GM12875 (cell line): ENCODE measurements at regions not wholly inside any gene's neighbourhood (a gene's known extent, or its start where the extent isn't known, plus 50 kb on each side); places are given as distances from the start of the nearest gene placed in this dataset.

Experiments used
- H3K4me3 ChIP-seq: one replicate; pipeline ENCODE4 v1.5.1; 2011; ENCODE audit warnings: low read depth, low read length, control low read depth
- TF ChIP-seq, protein P1 (sequence below): IDR thresholded peaks from 2 replicates; pipeline ENCODE4 v1.5.1; 2011; ENCODE audit warnings: low read depth, mild to moderate bottlenecking, control low read depth, inconsistent platforms, low read length, moderate library complexity, borderline replicate concordance; ENCODE audit not compliant: insufficient read depth

DNA sequence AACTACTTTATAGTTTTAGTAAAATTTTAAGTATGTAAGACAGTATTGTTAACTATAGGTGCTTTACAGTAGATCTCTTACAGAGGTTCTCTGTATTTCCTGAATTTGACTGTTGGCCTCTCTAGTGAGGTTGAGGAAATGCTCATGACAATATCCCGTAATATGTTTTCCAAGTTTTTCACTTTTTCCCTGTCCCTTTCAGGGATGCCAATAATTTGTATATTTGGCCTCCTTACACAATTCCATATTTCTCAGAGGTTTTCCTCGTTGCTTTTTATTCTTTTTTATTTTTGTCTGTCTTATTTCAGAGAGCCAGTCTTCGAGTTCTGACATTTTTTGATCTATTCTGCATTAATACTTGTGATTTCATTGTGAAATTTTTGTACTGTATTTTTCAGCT lies 233.7 kb upstream of the PDE3A start:
- TF ChIP-seq, protein P1, sequence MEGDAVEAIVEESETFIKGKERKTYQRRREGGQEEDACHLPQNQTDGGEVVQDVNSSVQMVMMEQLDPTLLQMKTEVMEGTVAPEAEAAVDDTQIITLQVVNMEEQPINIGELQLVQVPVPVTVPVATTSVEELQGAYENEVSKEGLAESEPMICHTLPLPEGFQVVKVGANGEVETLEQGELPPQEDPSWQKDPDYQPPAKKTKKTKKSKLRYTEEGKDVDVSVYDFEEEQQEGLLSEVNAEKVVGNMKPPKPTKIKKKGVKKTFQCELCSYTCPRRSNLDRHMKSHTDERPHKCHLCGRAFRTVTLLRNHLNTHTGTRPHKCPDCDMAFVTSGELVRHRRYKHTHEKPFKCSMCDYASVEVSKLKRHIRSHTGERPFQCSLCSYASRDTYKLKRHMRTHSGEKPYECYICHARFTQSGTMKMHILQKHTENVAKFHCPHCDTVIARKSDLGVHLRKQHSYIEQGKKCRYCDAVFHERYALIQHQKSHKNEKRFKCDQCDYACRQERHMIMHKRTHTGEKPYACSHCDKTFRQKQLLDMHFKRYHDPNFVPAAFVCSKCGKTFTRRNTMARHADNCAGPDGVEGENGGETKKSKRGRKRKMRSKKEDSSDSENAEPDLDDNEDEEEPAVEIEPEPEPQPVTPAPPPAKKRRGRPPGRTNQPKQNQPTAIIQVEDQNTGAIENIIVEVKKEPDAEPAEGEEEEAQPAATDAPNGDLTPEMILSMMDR = no peak
- H3K4me3 ChIP-seq = no peak overlapping the region

DNA sequence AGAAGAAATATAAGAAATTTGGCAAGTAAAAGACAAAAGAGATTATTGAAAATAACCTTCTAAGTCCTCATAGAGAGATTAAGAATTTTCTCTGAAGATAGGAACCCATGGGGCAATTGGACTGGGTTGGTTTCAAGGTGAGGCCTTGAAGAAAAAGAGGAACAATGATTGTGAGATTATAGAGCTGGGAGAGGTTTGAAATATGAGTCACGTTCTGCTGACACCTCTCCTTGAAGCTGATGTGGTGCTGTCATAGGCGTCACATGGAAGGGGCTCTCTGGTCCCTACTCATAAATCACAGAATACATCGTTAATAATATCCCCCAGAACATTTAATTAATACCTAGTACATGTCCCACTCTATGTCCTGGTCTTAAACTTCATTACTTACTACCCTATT lies 227.6 kb upstream of the PDE3A start:
- TF ChIP-seq, protein P1 = no peak

DNA sequence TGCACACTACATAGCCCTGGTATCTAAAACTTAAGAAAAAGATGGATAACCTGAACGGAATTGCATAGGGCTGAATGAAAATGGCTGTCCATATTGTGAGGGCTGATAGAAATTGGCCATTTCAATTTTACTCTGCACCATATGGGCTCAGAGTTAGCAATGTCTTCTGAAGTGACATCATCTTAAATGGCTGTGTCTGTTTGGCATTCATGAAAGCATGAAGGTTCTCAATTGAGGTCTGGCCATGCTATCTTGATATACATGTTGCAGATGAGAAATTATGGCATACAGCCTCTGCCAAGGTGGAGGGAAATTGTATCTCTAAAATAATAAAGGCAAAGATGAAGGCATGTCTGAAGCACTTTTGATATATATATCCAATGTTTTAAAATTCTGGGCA lies 226.0 kb upstream of the PDE3A start:
- TF ChIP-seq, protein P1 = no peak
- H3K4me3 ChIP-seq = no peak overlapping the region

More for the DNA sequence above, 227.6 kb upstream of the PDE3A start:
- no peak overlapping the region for H3K4me3 ChIP-seq

DNA sequence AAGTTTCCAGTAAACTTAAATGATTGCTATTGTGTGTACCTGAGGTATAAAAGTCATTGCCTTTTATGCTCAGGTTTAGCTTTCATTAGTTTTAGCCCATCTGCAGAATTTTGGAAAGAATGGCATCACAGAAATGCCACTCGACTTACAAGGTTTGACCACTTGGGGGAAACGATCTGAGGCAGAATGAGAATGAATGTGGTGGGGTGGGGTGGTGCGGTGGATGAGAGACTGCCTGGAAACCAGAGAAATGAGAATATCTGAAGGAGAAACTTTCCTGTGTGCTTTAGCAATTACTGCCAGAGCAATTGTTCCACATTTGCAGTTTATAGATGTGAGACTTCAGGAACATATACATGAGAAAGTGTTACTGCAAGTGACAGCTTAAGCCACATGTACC lies 225.4 kb upstream of the PDE3A start:
- no peak overlapping the region for H3K4me3 ChIP-seq
- TF ChIP-seq, protein P1 = 0 out of 2 replicates have a peak, but pooled peaks have one; percentile 4

DNA sequence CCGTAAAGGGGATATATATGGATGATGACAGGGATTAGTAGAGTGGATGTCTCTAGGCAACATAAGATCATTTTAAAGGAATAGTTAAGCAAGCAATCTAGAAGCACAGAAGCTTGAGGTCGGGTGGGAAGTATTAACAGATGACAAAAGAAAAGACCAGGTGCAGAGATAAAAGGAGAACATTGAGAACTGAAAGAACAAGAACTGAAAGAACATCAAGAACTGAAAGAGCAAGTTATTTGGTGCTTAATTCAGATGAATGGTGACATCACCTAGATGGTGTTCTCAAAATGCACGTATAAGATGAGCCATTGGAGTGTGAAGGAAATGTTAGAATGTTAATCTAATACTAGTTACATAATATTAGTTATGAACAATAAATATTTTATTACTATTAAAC lies 224.0 kb upstream of the PDE3A start:
- TF ChIP-seq, protein P1 = no peak
- H3K4me3 ChIP-seq = no peak overlapping the region

DNA sequence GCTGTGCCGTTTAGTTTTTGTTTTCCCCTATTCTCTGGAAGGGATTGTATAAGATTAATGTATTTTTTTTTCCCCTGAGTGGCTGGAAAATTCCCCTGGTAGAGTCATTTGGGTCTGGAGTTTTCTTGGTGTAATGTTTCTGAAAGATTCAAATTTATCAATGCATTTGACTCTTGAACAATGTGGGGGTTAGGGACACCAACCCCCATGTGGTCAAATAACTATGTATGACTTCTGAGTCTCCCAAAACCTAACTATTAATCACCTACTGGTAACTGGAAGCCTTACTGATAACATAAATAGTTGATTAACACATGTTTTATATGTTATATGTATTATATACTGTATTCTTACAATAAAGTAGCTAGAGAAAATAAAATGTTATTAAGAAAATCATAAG lies 220.1 kb upstream of the PDE3A start:
- TF ChIP-seq, protein P1 = no peak
- no peak overlapping the region for H3K4me3 ChIP-seq

DNA sequence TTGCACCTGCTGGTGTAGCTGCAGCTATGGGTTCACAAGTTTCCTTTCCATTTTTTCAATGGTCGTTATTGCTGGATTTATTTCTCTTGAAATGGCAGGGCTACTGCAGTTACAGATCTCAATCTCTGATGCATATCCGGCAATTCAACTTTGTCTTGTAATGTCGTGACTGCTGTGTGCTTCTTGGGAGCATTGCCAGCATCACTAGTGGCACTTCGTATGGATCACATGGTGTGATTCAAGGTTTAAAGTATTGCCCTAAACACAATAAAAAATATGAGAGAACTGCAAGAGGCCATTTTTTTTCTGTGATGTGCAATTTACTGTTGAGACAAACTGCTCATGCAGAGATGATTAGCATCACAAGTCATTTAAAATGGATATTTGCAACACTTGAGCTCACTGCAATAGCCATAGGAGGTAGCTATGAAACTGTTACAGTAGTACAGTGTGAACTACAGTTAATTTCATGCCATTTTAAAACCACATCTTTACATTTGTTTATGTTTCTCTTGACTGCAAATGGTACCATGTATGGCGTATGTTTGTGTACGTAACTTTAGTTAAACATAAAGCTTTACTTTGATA lies 217.4 kb upstream of the PDE3A start:
- no peak overlapping the region for H3K4me3 ChIP-seq
- TF ChIP-seq, protein P1 = no peak
